PFSK-1 (cell line): ENCODE measurements at regions not wholly inside any gene's neighbourhood (a gene's known extent, or its start where the extent isn't known, plus 50 kb on each side); places are given as distances from the start of the nearest gene placed in this dataset.

ENCODE experiments used
- SIN3A ChIP-seq: IDR thresholded peaks from 2 replicates; pipeline ENCODE4 v1.6.1; 2012; ENCODE audit warnings: mild to moderate bottlenecking, low read length, moderate library complexity, borderline replicate concordance; ENCODE audit not compliant: insufficient read depth
- TAF1 ChIP-seq: IDR thresholded peaks from 2 replicates; pipeline ENCODE4 v1.6.1; 2012; ENCODE audit warnings: low read length, control low read depth, borderline replicate concordance; ENCODE audit not compliant: insufficient read depth
- TF ChIP-seq, protein P1 (sequence below), 2 experiments: IDR thresholded peaks; 2 replicates each; pipeline versions ENCODE4 v1.6.1 to v1.8.0; 2011 to 2012; ENCODE audit warnings: low read depth in 2 of 2, low read length in 2 of 2, control low read depth in 1 of 2, inconsistent platforms in 1 of 2, mild to moderate bottlenecking in 1 of 2, moderate library complexity in 1 of 2; ENCODE audit not compliant: insufficient read depth in 1 of 2

DNA sequence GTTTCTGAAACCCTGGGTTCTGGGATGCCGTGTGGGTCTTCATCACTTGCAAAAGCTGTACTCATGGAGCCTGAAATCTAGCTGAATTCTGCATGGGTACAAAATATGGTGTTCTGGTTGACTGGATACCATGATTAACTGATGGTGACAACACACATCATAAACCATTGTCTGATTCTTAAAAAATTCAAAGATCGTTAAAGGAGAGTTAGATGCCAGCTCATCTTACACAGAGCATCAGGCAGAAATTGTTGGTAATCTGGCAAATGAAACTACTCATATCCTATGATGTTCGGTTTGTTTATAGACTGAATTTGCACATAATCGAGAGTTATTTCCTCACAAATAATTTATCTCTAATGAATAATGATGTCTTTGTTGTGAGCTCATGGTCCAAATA is 218.1 kb upstream of the PKN2 start:
- no peak for TF ChIP-seq TAF1
- no peak for TF ChIP-seq SIN3A
- TF ChIP-seq, protein P1, sequence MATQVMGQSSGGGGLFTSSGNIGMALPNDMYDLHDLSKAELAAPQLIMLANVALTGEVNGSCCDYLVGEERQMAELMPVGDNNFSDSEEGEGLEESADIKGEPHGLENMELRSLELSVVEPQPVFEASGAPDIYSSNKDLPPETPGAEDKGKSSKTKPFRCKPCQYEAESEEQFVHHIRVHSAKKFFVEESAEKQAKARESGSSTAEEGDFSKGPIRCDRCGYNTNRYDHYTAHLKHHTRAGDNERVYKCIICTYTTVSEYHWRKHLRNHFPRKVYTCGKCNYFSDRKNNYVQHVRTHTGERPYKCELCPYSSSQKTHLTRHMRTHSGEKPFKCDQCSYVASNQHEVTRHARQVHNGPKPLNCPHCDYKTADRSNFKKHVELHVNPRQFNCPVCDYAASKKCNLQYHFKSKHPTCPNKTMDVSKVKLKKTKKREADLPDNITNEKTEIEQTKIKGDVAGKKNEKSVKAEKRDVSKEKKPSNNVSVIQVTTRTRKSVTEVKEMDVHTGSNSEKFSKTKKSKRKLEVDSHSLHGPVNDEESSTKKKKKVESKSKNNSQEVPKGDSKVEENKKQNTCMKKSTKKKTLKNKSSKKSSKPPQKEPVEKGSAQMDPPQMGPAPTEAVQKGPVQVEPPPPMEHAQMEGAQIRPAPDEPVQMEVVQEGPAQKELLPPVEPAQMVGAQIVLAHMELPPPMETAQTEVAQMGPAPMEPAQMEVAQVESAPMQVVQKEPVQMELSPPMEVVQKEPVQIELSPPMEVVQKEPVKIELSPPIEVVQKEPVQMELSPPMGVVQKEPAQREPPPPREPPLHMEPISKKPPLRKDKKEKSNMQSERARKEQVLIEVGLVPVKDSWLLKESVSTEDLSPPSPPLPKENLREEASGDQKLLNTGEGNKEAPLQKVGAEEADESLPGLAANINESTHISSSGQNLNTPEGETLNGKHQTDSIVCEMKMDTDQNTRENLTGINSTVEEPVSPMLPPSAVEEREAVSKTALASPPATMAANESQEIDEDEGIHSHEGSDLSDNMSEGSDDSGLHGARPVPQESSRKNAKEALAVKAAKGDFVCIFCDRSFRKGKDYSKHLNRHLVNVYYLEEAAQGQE (IDR thresholded peaks at IDR 0.05; ENCODE audit: insufficient read depth in 1 of 2, low read depth in 2 of 2, low read length in 2 of 2) = no peak
